PFSK-1 (cell line): ENCODE measurements at regions not wholly inside any gene's neighbourhood (a gene's known extent, or its start where the extent isn't known, plus 50 kb on each side); places are given as distances from the start of the nearest gene placed in this dataset.

Experiments
- POLR2AphosphoS5 ChIP-seq: IDR thresholded peaks from 2 replicates; pipeline ENCODE4 v1.6.1; 2012; ENCODE audit warnings: low read depth, mild to moderate bottlenecking, control low read depth, low read length, moderate library complexity
- TAF1 ChIP-seq: IDR thresholded peaks from 2 replicates; pipeline ENCODE4 v1.6.1; 2012; ENCODE audit warnings: low read length, control low read depth, borderline replicate concordance; ENCODE audit not compliant: insufficient read depth
- TF ChIP-seq, protein P1 (sequence below), 2 experiments: IDR thresholded peaks; 2 replicates each; pipeline versions ENCODE4 v1.6.1 to v1.8.0; 2011 to 2012; ENCODE audit warnings: low read depth in 2 of 2, low read length in 2 of 2, control low read depth in 1 of 2, inconsistent platforms in 1 of 2, mild to moderate bottlenecking in 1 of 2, moderate library complexity in 1 of 2; ENCODE audit not compliant: insufficient read depth in 1 of 2

DNA sequence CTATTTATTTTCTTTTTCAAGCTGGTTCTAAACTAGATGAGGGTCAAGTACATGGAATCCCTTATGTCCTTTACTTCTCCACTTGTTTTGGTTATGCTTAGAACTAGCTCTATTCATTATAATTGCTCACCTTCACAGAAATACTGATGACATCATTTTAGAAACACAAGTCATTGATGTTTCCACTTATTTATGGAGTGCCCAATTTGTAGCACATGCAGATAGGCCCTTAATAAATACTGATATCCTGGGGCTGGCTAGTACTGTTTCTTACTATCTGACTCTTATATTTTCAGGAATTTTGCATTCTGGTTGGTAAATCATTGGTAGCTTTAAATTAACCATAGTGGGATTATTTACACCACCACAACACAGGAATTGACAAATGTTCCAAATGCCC is 112.2 kb downstream of the NAA11 start:
- TF ChIP-seq TAF1, result no peak
- no peak for TF ChIP-seq POLR2AphosphoS5
- TF ChIP-seq, protein P1, sequence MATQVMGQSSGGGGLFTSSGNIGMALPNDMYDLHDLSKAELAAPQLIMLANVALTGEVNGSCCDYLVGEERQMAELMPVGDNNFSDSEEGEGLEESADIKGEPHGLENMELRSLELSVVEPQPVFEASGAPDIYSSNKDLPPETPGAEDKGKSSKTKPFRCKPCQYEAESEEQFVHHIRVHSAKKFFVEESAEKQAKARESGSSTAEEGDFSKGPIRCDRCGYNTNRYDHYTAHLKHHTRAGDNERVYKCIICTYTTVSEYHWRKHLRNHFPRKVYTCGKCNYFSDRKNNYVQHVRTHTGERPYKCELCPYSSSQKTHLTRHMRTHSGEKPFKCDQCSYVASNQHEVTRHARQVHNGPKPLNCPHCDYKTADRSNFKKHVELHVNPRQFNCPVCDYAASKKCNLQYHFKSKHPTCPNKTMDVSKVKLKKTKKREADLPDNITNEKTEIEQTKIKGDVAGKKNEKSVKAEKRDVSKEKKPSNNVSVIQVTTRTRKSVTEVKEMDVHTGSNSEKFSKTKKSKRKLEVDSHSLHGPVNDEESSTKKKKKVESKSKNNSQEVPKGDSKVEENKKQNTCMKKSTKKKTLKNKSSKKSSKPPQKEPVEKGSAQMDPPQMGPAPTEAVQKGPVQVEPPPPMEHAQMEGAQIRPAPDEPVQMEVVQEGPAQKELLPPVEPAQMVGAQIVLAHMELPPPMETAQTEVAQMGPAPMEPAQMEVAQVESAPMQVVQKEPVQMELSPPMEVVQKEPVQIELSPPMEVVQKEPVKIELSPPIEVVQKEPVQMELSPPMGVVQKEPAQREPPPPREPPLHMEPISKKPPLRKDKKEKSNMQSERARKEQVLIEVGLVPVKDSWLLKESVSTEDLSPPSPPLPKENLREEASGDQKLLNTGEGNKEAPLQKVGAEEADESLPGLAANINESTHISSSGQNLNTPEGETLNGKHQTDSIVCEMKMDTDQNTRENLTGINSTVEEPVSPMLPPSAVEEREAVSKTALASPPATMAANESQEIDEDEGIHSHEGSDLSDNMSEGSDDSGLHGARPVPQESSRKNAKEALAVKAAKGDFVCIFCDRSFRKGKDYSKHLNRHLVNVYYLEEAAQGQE (IDR thresholded peaks at IDR 0.05; ENCODE audit: insufficient read depth in 1 of 2, low read depth in 2 of 2, low read length in 2 of 2), result no peak
